ENCODE measurements at regions not wholly inside any gene's neighbourhood (a gene's known extent, or its start where the extent isn't known, plus 50 kb on each side); places are given as distances from the start of the nearest gene placed in this dataset.

DNA sequence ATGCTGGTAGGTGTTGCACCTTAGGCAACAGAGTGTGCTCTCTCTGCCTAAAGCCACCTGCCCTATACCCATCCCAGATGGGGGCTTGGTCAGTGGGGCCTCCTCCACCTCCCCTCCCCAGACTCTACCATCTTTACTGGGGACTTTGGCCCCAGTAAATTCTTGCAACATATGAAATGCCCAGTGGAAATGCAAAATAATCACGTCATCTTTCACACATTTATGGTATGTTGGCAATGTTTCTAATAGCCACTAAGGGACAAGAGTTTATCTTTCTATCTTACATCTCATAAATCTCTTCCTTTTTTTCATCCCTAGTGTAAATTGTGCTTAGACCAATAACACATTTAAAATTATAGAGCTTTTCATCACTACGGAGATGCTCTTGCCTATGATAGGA, 103.0 kb upstream of the MAML3 start:
- TF ChIP-seq, protein P1, sequence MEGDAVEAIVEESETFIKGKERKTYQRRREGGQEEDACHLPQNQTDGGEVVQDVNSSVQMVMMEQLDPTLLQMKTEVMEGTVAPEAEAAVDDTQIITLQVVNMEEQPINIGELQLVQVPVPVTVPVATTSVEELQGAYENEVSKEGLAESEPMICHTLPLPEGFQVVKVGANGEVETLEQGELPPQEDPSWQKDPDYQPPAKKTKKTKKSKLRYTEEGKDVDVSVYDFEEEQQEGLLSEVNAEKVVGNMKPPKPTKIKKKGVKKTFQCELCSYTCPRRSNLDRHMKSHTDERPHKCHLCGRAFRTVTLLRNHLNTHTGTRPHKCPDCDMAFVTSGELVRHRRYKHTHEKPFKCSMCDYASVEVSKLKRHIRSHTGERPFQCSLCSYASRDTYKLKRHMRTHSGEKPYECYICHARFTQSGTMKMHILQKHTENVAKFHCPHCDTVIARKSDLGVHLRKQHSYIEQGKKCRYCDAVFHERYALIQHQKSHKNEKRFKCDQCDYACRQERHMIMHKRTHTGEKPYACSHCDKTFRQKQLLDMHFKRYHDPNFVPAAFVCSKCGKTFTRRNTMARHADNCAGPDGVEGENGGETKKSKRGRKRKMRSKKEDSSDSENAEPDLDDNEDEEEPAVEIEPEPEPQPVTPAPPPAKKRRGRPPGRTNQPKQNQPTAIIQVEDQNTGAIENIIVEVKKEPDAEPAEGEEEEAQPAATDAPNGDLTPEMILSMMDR (IDR thresholded peaks at IDR 0.05): no peak
- TF ChIP-seq POLR2A (IDR thresholded peaks at IDR 0.05): no peak
- TF ChIP-seq POLR2AphosphoS5 (IDR thresholded peaks at IDR 0.05): no peak
